Colonic mucosa (tissue), 4 donors: ENCODE measurements at regions not wholly inside any gene's neighbourhood (a gene's known extent, or its start where the extent isn't known, plus 50 kb on each side); places are given as distances from the start of the nearest gene placed in this dataset.

Experiments
- DNase-seq: peaks from one replicate; pipeline ENCODE4 v3.0.0-alpha.2; 2020
- H3K27ac ChIP-seq: fragments of 200-600 bp; one replicate; pipeline ENCODE4 v1.8.0; 2021
- H3K27me3 ChIP-seq: fragments of 200-600 bp; one replicate; pipeline ENCODE4 v1.8.0; 2021
- H3K36me3 ChIP-seq: fragments of 200-600 bp; one replicate; pipeline ENCODE4 v1.8.0; 2021
- H3K4me1 ChIP-seq: fragments of 200-600 bp; one replicate; pipeline ENCODE4 v1.8.0; 2021; ENCODE audit warnings: mild to moderate bottlenecking
- H3K4me3 ChIP-seq: fragments of 200-600 bp; one replicate; pipeline ENCODE4 v1.8.0; 2021
- H3K9ac ChIP-seq, 2 donors: one replicate each; pipeline ENCODE4 v1.7.0; 2013; ENCODE audit warnings: control low read depth in 2 of 2, low read depth in 2 of 2, low read length in 2 of 2
- H3K9me3 ChIP-seq: fragments of 200-600 bp; one replicate; pipeline ENCODE4 v1.8.0; 2021
- CTCF ChIP-seq: fragments of 200-600 bp; IDR thresholded peaks from one replicate; pipeline ENCODE4 v1.8.0; 2022; ENCODE audit warnings: antibody characterized with exemption, mild to moderate bottlenecking
- intact Hi-C: fragments of 100-400 bp; cut with DNase I; formaldehyde crosslinking; loops from one replicate; pipeline ENCODE4 v1.14.1; 2022
- donor health status: healthy.
- donor health status: DM: no; HTN: no; CAD: no.
- donor health status: DM: no; HTN: no; CAD: no.

- intact Hi-C loops = loop anchor here (10.0 kb wide), 1 partner anchor 229 kb away; no protein-coding TSS in a partner anchor
- H3K36me3 ChIP-seq = no peaks in the 10 kb centered on the region
- TF ChIP-seq CTCF = no peak
Measured at GRCh38 chr5:39943811-39944210, 519.0 kb upstream of the DAB2 start.

GRCh38 chr5:39942606-39943005 lies 517.8 kb upstream of the DAB2 start:
- DNase-seq = no peak
- intact Hi-C loops = loop anchor here (10.0 kb wide), 1 partner anchor 228 kb away; no protein-coding TSS in a partner anchor
- no peak for TF ChIP-seq CTCF
- H3K9me3 ChIP-seq = no peaks in the 10 kb centered on the region
- no peak overlapping the region for H3K9ac ChIP-seq
- no peak overlapping the region for H3K27ac ChIP-seq
- H3K4me3 ChIP-seq = no peak overlapping the region
- no peaks in the 10 kb centered on the region for H3K36me3 ChIP-seq
- no peaks in the 10 kb centered on the region for H3K4me1 ChIP-seq
- no peaks in the 10 kb centered on the region for H3K27me3 ChIP-seq

More at GRCh38 chr5:39943811-39944210, 519.0 kb upstream of the DAB2 start:
- no peak overlapping the region for H3K4me3 ChIP-seq
- no peaks in the 10 kb centered on the region for H3K4me1 ChIP-seq
- H3K9ac ChIP-seq = no peak overlapping the region
- no peaks in the 10 kb centered on the region for H3K9me3 ChIP-seq
- no peak overlapping the region for H3K27ac ChIP-seq
- no peak for DNase-seq
- no peaks in the 10 kb centered on the region for H3K27me3 ChIP-seq

- H3K27me3 ChIP-seq = no peaks in the 10 kb centered on the region
- intact Hi-C loops = loop anchor here (10.0 kb wide), 1 partner anchor 227 kb away; no protein-coding TSS in a partner anchor
Measured at GRCh38 chr5:39941416-39941815, 516.6 kb upstream of the DAB2 start.

GRCh38 chr5:39934830-39935229 lies 510.1 kb upstream of the DAB2 start:
- Histone ChIP-seq H3K9ac (no peak overlapping the region), H3K9me3 (no peaks in the 10 kb centered on the region), H3K4me3 (no peak overlapping the region), H3K36me3 (no peaks in the 10 kb centered on the region), H3K27me3 (no peaks in the 10 kb centered on the region), H3K27ac (no peak overlapping the region), H3K4me1 (no peaks in the 10 kb centered on the region)
- intact Hi-C loops = no loop called here
- no peak for TF ChIP-seq CTCF
- no peak for DNase-seq

More at GRCh38 chr5:39941416-39941815, 516.6 kb upstream of the DAB2 start:
- H3K9me3 ChIP-seq = no peaks in the 10 kb centered on the region
- no peak for TF ChIP-seq CTCF
- H3K4me1 ChIP-seq = no peaks in the 10 kb centered on the region
- H3K36me3 ChIP-seq = no peaks in the 10 kb centered on the region
- no peak overlapping the region for H3K4me3 ChIP-seq
- H3K27ac ChIP-seq = no peak overlapping the region
- no peak overlapping the region for H3K9ac ChIP-seq
- DNase-seq = no peak

GRCh38 chr5:39933061-39933460 lies 508.3 kb upstream of the DAB2 start:
- H3K27ac ChIP-seq = no peak overlapping the region
- H3K27me3 ChIP-seq = no peaks in the 10 kb centered on the region
- intact Hi-C loops = no loop called here
- no peaks in the 10 kb centered on the region for H3K4me1 ChIP-seq
- H3K9me3 ChIP-seq = no peaks in the 10 kb centered on the region
- H3K36me3 ChIP-seq = no peaks in the 10 kb centered on the region
- H3K9ac ChIP-seq = no peak overlapping the region
- DNase-seq = no peak
- TF ChIP-seq CTCF = no peak
- no peak overlapping the region for H3K4me3 ChIP-seq
